GM20000 (cell line): ENCODE measurements at regions not wholly inside any gene's neighbourhood (a gene's known extent, or its start where the extent isn't known, plus 50 kb on each side); places are given as distances from the start of the nearest gene placed in this dataset.

ENCODE experiments used
- DNase-seq: peaks from one replicate; pipeline ENCODE4 v3.0.0; 2012; ENCODE audit warnings: low spot score
- CTCF ChIP-seq: IDR thresholded peaks from 2 replicates; pipeline ENCODE4 v1.5.1; 2012; ENCODE audit warnings: mild to moderate bottlenecking, control low read depth; ENCODE audit errors: extremely low read depth, missing control alignments

GRCh38 chr12:74980510-74980909 is 229.1 kb downstream of the KCNC2 start:
- no peak for TF ChIP-seq CTCF
- no peak for DNase-seq

- DNase-seq: no peak
- TF ChIP-seq CTCF: no peak
Measured at GRCh38 chr12:74981541-74981940, 228.1 kb downstream of the KCNC2 start.

- no peak for TF ChIP-seq CTCF
- DNase-seq: no peak
Measured at GRCh38 chr12:74983917-74984316, 225.7 kb downstream of the KCNC2 start.

- no peak for TF ChIP-seq CTCF
- DNase-seq: no peak
Measured at GRCh38 chr12:74984631-74985030, 225.0 kb downstream of the KCNC2 start.

GRCh38 chr12:74985293-74985985 is 224.2 kb downstream of the KCNC2 start:
- no peak for TF ChIP-seq CTCF
- DNase-seq: no peak

GRCh38 chr12:74985986-74986319 is 223.7 kb downstream of the KCNC2 start:
- no peak for TF ChIP-seq CTCF
- DNase-seq: no peak

- DNase-seq: no peak
- TF ChIP-seq CTCF: no peak
Measured at GRCh38 chr12:74988156-74988555, 221.5 kb downstream of the KCNC2 start.
